ENCODE measurements at regions not wholly inside any gene's neighbourhood (a gene's known extent, or its start where the extent isn't known, plus 50 kb on each side); places are given as distances from the start of the nearest gene placed in this dataset.

DNA sequence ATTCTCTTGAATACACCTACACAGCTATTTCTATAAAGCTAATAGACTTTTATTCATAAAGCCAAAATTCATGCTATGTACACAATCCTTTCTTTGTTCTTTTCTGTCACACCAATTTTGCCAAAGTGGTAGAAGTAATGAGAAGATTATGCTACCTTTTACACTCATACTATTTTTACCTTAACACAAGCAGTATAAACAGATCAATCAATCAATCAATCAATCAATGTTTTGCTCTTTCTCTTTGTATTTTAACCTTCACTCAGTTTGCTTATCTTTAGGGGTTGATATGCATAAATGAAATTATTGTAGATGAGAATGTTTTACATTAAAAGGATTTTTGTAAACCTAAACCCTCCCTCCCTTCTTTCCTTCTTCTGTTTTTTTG, 878.6 kb downstream of the RAPGEF2 start:
- no peaks in the 10 kb centered on the region for H3K9me3 ChIP-seq (ENCODE audit: control extremely low read depth in 1 of 3, control insufficient read depth in 2 of 3, insufficient read depth in 1 of 3, low read length in 2 of 3)
- H3K4me3 ChIP-seq (ENCODE audit: control extremely low read depth in 1 of 5, extremely low read depth in 1 of 5, insufficient read depth in 1 of 5, low read depth in 2 of 5, low read length in 4 of 5) = no peak overlapping the region
- ATAC-seq (ENCODE audit: low read depth) (no peak), DNase-seq (no peak)
- no peak overlapping the region for H2AFZ ChIP-seq (ENCODE audit: insufficient read depth, low read depth, low read length, poor library complexity, severe bottlenecking)
- intact Hi-C loops (cut with micrococcal nuclease) = no loop called here
- no peaks in the 10 kb centered on the region for H3K4me1 ChIP-seq (ENCODE audit: control insufficient read depth in 2 of 2, insufficient read depth in 2 of 2, low read length in 2 of 2)
- H3K27me3 Mint-ChIP-seq = no peaks in the 10 kb centered on the region
- H3K27ac ChIP-seq (ENCODE audit: low read length in 2 of 2) = no peak overlapping the region
- no peaks in the 10 kb centered on the region for H3K79me2 ChIP-seq (ENCODE audit: control insufficient read depth, insufficient read depth, low read length)
- no peaks in the 10 kb centered on the region for H3K36me3 ChIP-seq (replicated peaks in 1 of 2; ENCODE audit: control extremely low read depth in 1 of 2, control insufficient read depth in 1 of 2, extremely low read depth in 1 of 2, insufficient read depth in 2 of 2, low read length in 1 of 2)
- H3K27me3 ChIP-seq (replicated peaks in 1 of 4; ENCODE audit: control extremely low read depth in 1 of 4, control insufficient read depth in 3 of 4, insufficient read depth in 4 of 4, low read length in 3 of 4) = no peaks in the 10 kb centered on the region
- H3K9me3 Mint-ChIP-seq (ENCODE audit: insufficient read depth) = no peaks in the 10 kb centered on the region
- no peaks in the 10 kb centered on the region for H3K4me1 Mint-ChIP-seq
- ChIA-PET POLR2A (no interaction called here), CTCF (no interaction called here)
- TF ChIP-seq EZH2 (IDR thresholded peaks at IDR 0.05; ENCODE audit: borderline replicate concordance, insufficient read depth, low read depth, low read length, poor library complexity, severe bottlenecking) (no peak), CTCF (IDR thresholded peaks at IDR 0.05) (no peak)
- H4K20me1 ChIP-seq (ENCODE audit: control insufficient read depth, insufficient read depth, low read length, poor library complexity, severe bottlenecking) = no peaks in the 10 kb centered on the region
- no peak overlapping the region for H3K4me3 Mint-ChIP-seq
- no peak overlapping the region for H3K4me2 ChIP-seq (replicated peaks; ENCODE audit: low read depth, low read length, poor library complexity, severe bottlenecking)
- H3K27ac Mint-ChIP-seq = no peak overlapping the region
- no peak overlapping the region for H3K9ac ChIP-seq (ENCODE audit: low read length)

DNA sequence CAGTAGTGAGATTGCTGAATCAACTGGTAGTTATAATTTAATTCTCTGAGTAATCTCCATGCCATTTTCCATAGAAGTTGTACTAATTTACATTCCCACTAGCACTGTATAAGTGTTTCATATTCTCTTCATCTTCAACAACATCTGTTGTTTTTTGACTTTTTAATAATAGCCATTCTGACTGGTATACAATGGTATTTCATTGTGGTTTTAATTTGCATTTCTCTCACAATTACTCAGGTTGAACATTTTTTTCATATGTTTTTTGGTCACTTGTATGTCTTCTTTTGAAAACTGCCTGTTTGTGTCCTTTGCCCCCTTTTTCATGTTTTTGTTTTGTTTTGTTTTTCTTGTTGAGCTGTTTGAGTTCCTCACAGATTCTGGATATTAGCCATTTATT, 880.2 kb downstream of the RAPGEF2 start:
- Histone ChIP-seq H3K79me2 (ENCODE audit: control insufficient read depth, insufficient read depth, low read length) (no peaks in the 10 kb centered on the region), H2AFZ (ENCODE audit: insufficient read depth, low read depth, low read length, poor library complexity, severe bottlenecking) (no peak overlapping the region), H4K20me1 (ENCODE audit: control insufficient read depth, insufficient read depth, low read length, poor library complexity, severe bottlenecking) (no peaks in the 10 kb centered on the region), H3K4me1 (ENCODE audit: control insufficient read depth in 2 of 2, insufficient read depth in 2 of 2, low read length in 2 of 2) (no peaks in the 10 kb centered on the region), H3K9ac (ENCODE audit: low read length) (no peak overlapping the region), H3K9me3 (ENCODE audit: control extremely low read depth in 1 of 3, control insufficient read depth in 2 of 3, insufficient read depth in 1 of 3, low read length in 2 of 3) (no peaks in the 10 kb centered on the region), H3K27ac (ENCODE audit: low read length in 2 of 2) (no peak overlapping the region), H3K36me3 (replicated peaks in 1 of 2; ENCODE audit: control extremely low read depth in 1 of 2, control insufficient read depth in 1 of 2, extremely low read depth in 1 of 2, insufficient read depth in 2 of 2, low read length in 1 of 2) (no peaks in the 10 kb centered on the region), H3K27me3 (replicated peaks in 1 of 4; ENCODE audit: control extremely low read depth in 1 of 4, control insufficient read depth in 3 of 4, insufficient read depth in 4 of 4, low read length in 3 of 4) (no peaks in the 10 kb centered on the region), H3K4me2 (replicated peaks; ENCODE audit: low read depth, low read length, poor library complexity, severe bottlenecking) (no peak overlapping the region), H3K4me3 (ENCODE audit: control extremely low read depth in 1 of 5, extremely low read depth in 1 of 5, insufficient read depth in 1 of 5, low read depth in 2 of 5, low read length in 4 of 5) (no peak overlapping the region)
- no peaks in the 10 kb centered on the region for H3K9me3 Mint-ChIP-seq (ENCODE audit: insufficient read depth)
- H3K4me1 Mint-ChIP-seq = no peaks in the 10 kb centered on the region
- no peak overlapping the region for H3K27ac Mint-ChIP-seq
- H3K27me3 Mint-ChIP-seq = no peaks in the 10 kb centered on the region
- TF ChIP-seq EZH2 (IDR thresholded peaks at IDR 0.05; ENCODE audit: borderline replicate concordance, insufficient read depth, low read depth, low read length, poor library complexity, severe bottlenecking) (no peak), CTCF (IDR thresholded peaks at IDR 0.05) (no peak)
- ATAC-seq (ENCODE audit: low read depth) = no peak
- no peak overlapping the region for H3K4me3 Mint-ChIP-seq
- ChIA-PET POLR2A (no interaction called here), CTCF (no interaction called here)
- no peak for DNase-seq
- intact Hi-C loops (cut with micrococcal nuclease) = no loop called here

All from B cell (primary cell).